Gastrocnemius medialis (tissue), 4 donors: ENCODE measurements at regions not wholly inside any gene's neighbourhood (a gene's known extent, or its start where the extent isn't known, plus 50 kb on each side); places are given as distances from the start of the nearest gene placed in this dataset.

Source experiments
- ATAC-seq, 2 donors: fragments of 150-250 bp; one replicate each; pipeline ENCODE4 v1.9.1; 2016
- DNase-seq, 2 donors: peaks; one replicate each; pipeline ENCODE4 v3.0.0-alpha.2; 2019
- H3K27ac ChIP-seq, 4 donors: fragments of 200-600 bp; sonication (generic); 1 replicate in 1 of 4; 2 replicates in 3 of 4; pipeline ENCODE4 v1.5.1; 2016 to 2018; ENCODE audit warnings: mild to moderate bottlenecking in 2 of 4, moderate library complexity in 1 of 4
- H3K27me3 ChIP-seq, 3 donors: fragments of 200-600 bp; sonication (generic) in 2 of 3; 1 replicate in 1 of 3; 2 replicates in 2 of 3; pipeline versions ENCODE4 v1.5.1 to v1.6.0; 2016 to 2019; ENCODE audit warnings: mild to moderate bottlenecking in 1 of 3, moderate library complexity in 1 of 3
- H3K36me3 ChIP-seq, 2 donors: fragments of 200-600 bp; sonication (generic) in 1 of 2; one replicate each; pipeline ENCODE4 v1.5.1; 2017 to 2018
- H3K4me1 ChIP-seq, 2 donors: fragments of 200-600 bp; sonication (generic) in 1 of 2; one replicate each; pipeline ENCODE4 v1.5.1; 2016 to 2017; ENCODE audit warnings: mild to moderate bottlenecking in 2 of 2
- H3K4me3 ChIP-seq, 4 donors: fragments of 200-600 bp; sonication (generic) in 3 of 4; 1 replicate in 1 of 4; 2 replicates in 3 of 4; pipeline ENCODE4 v1.5.1; 2016 to 2019; ENCODE audit warnings: mild to moderate bottlenecking in 2 of 4
- H3K9me3 ChIP-seq, 3 donors: fragments of 200-600 bp; sonication (generic) in 2 of 3; 1 replicate in 1 of 3; 2 replicates in 2 of 3; pipeline ENCODE4 v1.5.1; 2016 to 2019
- CTCF ChIP-seq, 5 experiments: fragments of 450-650 bp in 3 of 5; fragments of 200-600 bp in 2 of 5; sonication (generic) in 2 of 5; IDR thresholded peaks in 4 of 5; conservative IDR thresholded peaks in 1 of 5; 1 replicate in 4 of 5; 2 replicates in 1 of 5; pipeline ENCODE4 v1.5.1; 2016 to 2019; ENCODE audit warnings: antibody characterized with exemption in 5 of 5, mild to moderate bottlenecking in 3 of 5, moderate library complexity in 3 of 5
- POLR2A ChIP-seq, 2 donors: fragments of 450-650 bp; IDR thresholded peaks; one replicate each; pipeline ENCODE4 v1.6.1; 2017; ENCODE audit warnings: antibody characterized with exemption in 2 of 2, mild to moderate bottlenecking in 2 of 2, moderate library complexity in 2 of 2
- in situ Hi-C, 4 donors: fragments of 200-750 bp; cut with MboI; loops; one replicate each; pipeline versions ENCODE4 v1.15.0 to v1.8.0; 2017; ENCODE audit warnings: low sequenced_read_pairs in 4 of 4
- intact Hi-C: fragments of 100-400 bp; cut with DNase I; formaldehyde crosslinking; loops from one replicate; pipeline ENCODE4 v1.15.1; 2023; ENCODE audit warnings: low total_unique reads

GRCh38 chr5:143691945-143692290 is 120.0 kb upstream of the HMHB1 start:
- intact Hi-C loops, result no loop called here
- Histone ChIP-seq H3K4me1 (peaks cover 0 to 5% of the 10 kb centered on the region in 2 donors), H3K4me3 (no peak overlapping the region), H3K27me3 (no peaks in the 10 kb centered on the region), H3K9me3 (no peaks in the 10 kb centered on the region), H3K36me3 (no peaks in the 10 kb centered on the region), H3K27ac (no peak overlapping the region)
- in situ Hi-C loops, result no loop called here
- DNase-seq (no peak), ATAC-seq (no peak)
- no peak for TF ChIP-seq POLR2A (IDR thresholded peaks at IDR 0.05)
- no peak for TF ChIP-seq CTCF (IDR thresholded peaks at IDR 0.05 in 4 of 5, conservative IDR thresholded peaks at IDR 0.05 in 1 of 5)

GRCh38 chr5:143691287-143691944 is 120.5 kb upstream of the HMHB1 start:
- no peak for ATAC-seq
- intact Hi-C loops, result no loop called here
- no peak overlapping the region for H3K27ac ChIP-seq

GRCh38 chr5:143687604-143688003 is 124.4 kb upstream of the HMHB1 start:
- no peaks in the 10 kb centered on the region for H3K27me3 ChIP-seq
- DNase-seq, result no peak
- intact Hi-C loops, result no loop called here
- H3K4me3 ChIP-seq, result no peak overlapping the region
- in situ Hi-C loops, result no loop called here
- H3K27ac ChIP-seq, result no peak overlapping the region
- ATAC-seq, result no peak
- no peaks in the 10 kb centered on the region for H3K9me3 ChIP-seq
- TF ChIP-seq CTCF (IDR thresholded peaks at IDR 0.05 in 4 of 5, conservative IDR thresholded peaks at IDR 0.05 in 1 of 5) (no peak), POLR2A (IDR thresholded peaks at IDR 0.05) (no peak)
- no peaks in the 10 kb centered on the region for H3K36me3 ChIP-seq
- peaks cover 4 to 7% of the 10 kb centered on the region in 2 donors for H3K4me1 ChIP-seq

More at GRCh38 chr5:143691287-143691944, 120.5 kb upstream of the HMHB1 start:
- in situ Hi-C loops, result no loop called here
- H3K27me3 ChIP-seq, result no peaks in the 10 kb centered on the region
- H3K4me3 ChIP-seq, result no peak overlapping the region
- H3K9me3 ChIP-seq, result no peaks in the 10 kb centered on the region
- no peak for DNase-seq
- no peaks in the 10 kb centered on the region for H3K36me3 ChIP-seq
- H3K4me1 ChIP-seq, result peaks cover 0 to 5% of the 10 kb centered on the region in 2 donors
- TF ChIP-seq POLR2A (IDR thresholded peaks at IDR 0.05) (no peak), CTCF (IDR thresholded peaks at IDR 0.05 in 4 of 5, conservative IDR thresholded peaks at IDR 0.05 in 1 of 5) (no peak)

GRCh38 chr5:143685246-143685815 is 126.6 kb upstream of the HMHB1 start:
- ATAC-seq (no peak), DNase-seq (no peak)
- Histone ChIP-seq H3K27me3 (no peaks in the 10 kb centered on the region), H3K36me3 (no peaks in the 10 kb centered on the region), H3K27ac (no peak overlapping the region), H3K4me3 (no peak overlapping the region), H3K9me3 (no peaks in the 10 kb centered on the region), H3K4me1 (peaks cover 12% of the 10 kb centered on the region in 2 donors)
- intact Hi-C loops, result no loop called here
- TF ChIP-seq CTCF (IDR thresholded peaks at IDR 0.05 in 4 of 5, conservative IDR thresholded peaks at IDR 0.05 in 1 of 5) (no peak), POLR2A (IDR thresholded peaks at IDR 0.05) (no peak)
- in situ Hi-C loops, result no loop called here
